Stimulated activated memory B cell treated with anti-CD40 and anti-IgM and Interleukin-4, amounts not matched to agents 10 μg/mL and 1 μg/mL and 100 μg/mL, for 72 hours (primary cell): ENCODE measurements at regions not wholly inside any gene's neighbourhood (a gene's known extent, or its start where the extent isn't known, plus 50 kb on each side); places are given as distances from the start of the nearest gene placed in this dataset.

Experiments
- ATAC-seq: fragments of 150-1000 bp; cut with Tn5 transposase; 2 replicates; pipeline ENCODE4 v1.10.0; 2021
- H3K27ac Mint-ChIP-seq: one replicate; pipeline ENCODE4 v1.8.0; 2022; ENCODE audit warnings: mild to moderate bottlenecking, mixed read lengths
- H3K27me3 Mint-ChIP-seq: one replicate; pipeline ENCODE4 v1.8.0; 2022; ENCODE audit warnings: mixed read lengths
- H3K36me3 Mint-ChIP-seq: one replicate; pipeline ENCODE4 v1.8.0; 2022; ENCODE audit warnings: mixed read lengths
- H3K4me1 Mint-ChIP-seq: one replicate; pipeline ENCODE4 v1.8.0; 2022; ENCODE audit warnings: mixed read lengths
- H3K4me3 Mint-ChIP-seq: one replicate; pipeline ENCODE4 v1.8.0; 2022; ENCODE audit warnings: mild to moderate bottlenecking, moderate library complexity, mixed read lengths
- H3K9me3 Mint-ChIP-seq: one replicate; pipeline ENCODE4 v1.8.0; 2022; ENCODE audit warnings: mixed read lengths

GRCh38 chr15:62440362-62441105 lies 275.4 kb upstream of the C2CD4B start:
- Mint-ChIP-seq H3K27ac (no peak overlapping the region), H3K4me3 (no peak overlapping the region), H3K4me1 (no peaks in the 10 kb centered on the region), H3K36me3 (no peaks in the 10 kb centered on the region), H3K27me3 (peaks cover 11% of the 10 kb centered on the region), H3K9me3 (peaks cover 2% of the 10 kb centered on the region)
- no peak for ATAC-seq

GRCh38 chr15:62444104-62445022 lies 279.3 kb upstream of the C2CD4B start:
- no peak for ATAC-seq
- no peaks in the 10 kb centered on the region for H3K4me1 Mint-ChIP-seq
- H3K27me3 Mint-ChIP-seq, result no peaks in the 10 kb centered on the region
- no peak overlapping the region for H3K4me3 Mint-ChIP-seq
- H3K9me3 Mint-ChIP-seq, result no peaks in the 10 kb centered on the region
- H3K36me3 Mint-ChIP-seq, result no peaks in the 10 kb centered on the region
- H3K27ac Mint-ChIP-seq, result no peak overlapping the region

- no peak overlapping the region for H3K4me3 Mint-ChIP-seq
Measured at GRCh38 chr15:62445244-62445643, 280.2 kb upstream of the C2CD4B start.

GRCh38 chr15:62446984-62447383 lies 281.9 kb upstream of the C2CD4B start:
- H3K4me3 Mint-ChIP-seq, result no peak overlapping the region
- no peak overlapping the region for H3K27ac Mint-ChIP-seq
- H3K4me1 Mint-ChIP-seq, result no peaks in the 10 kb centered on the region
- H3K27me3 Mint-ChIP-seq, result peaks cover 9% of the 10 kb centered on the region
- ATAC-seq, result no peak
- H3K9me3 Mint-ChIP-seq, result no peaks in the 10 kb centered on the region
- H3K36me3 Mint-ChIP-seq, result no peaks in the 10 kb centered on the region

More at GRCh38 chr15:62445244-62445643, 280.2 kb upstream of the C2CD4B start:
- peaks cover 8% of the 10 kb centered on the region for H3K27me3 Mint-ChIP-seq
- no peak overlapping the region for H3K27ac Mint-ChIP-seq
- H3K4me1 Mint-ChIP-seq, result no peaks in the 10 kb centered on the region
- no peak for ATAC-seq
- H3K36me3 Mint-ChIP-seq, result no peaks in the 10 kb centered on the region
- H3K9me3 Mint-ChIP-seq, result no peaks in the 10 kb centered on the region

DNA sequence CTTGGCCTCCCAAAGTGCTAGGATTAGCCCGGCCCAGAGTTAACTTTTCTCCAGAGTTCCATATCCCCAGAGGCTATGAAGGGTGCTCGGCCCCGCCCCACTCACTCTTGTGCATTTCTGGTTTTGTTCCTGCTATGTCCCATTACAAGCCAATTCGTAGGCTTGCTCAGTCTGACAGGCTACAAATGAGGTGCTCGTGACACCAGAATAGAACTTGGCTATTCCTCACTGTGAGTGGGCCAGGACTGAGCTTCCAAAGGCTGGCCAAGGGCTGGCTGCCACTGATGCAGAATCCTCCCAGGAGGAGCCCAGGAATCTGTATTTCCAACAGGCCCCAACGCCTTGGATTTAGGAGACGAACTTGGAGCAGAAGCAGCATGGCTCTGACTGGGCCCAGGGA lies 282.7 kb upstream of the C2CD4B start:
- ATAC-seq, result no peak

DNA sequence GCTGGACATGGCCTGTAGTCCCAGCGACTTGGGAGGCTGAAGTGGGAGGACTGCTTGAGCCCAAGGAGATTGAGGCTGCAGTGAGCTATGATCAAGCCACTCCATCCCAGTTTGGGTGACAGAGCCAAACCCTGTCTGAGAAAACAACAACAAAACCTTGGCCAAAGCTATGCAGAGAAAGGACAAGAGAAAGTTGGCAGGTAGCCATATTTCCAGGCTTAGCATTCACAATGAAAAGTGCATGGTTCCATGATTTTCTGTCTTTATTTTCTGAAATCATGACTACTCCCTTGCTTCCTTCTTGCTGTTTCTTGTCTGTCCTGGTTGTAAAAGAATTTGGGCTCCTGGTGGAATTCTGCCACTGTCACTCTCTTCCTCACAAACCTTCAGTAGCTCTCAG lies 284.6 kb upstream of the C2CD4B start:
- peaks cover 9% of the 10 kb centered on the region for H3K27me3 Mint-ChIP-seq
- H3K4me1 Mint-ChIP-seq, result no peaks in the 10 kb centered on the region
- no peak for ATAC-seq
- no peak overlapping the region for H3K4me3 Mint-ChIP-seq
- H3K9me3 Mint-ChIP-seq, result no peaks in the 10 kb centered on the region
- H3K36me3 Mint-ChIP-seq, result no peaks in the 10 kb centered on the region
- H3K27ac Mint-ChIP-seq, result no peak overlapping the region

More for the DNA sequence above, 282.7 kb upstream of the C2CD4B start:
- H3K27me3 Mint-ChIP-seq, result peaks cover 9% of the 10 kb centered on the region
- H3K9me3 Mint-ChIP-seq, result no peaks in the 10 kb centered on the region
- no peaks in the 10 kb centered on the region for H3K36me3 Mint-ChIP-seq
- H3K27ac Mint-ChIP-seq, result no peak overlapping the region
- H3K4me3 Mint-ChIP-seq, result no peak overlapping the region
- no peaks in the 10 kb centered on the region for H3K4me1 Mint-ChIP-seq

GRCh38 chr15:62450061-62450460 lies 285.0 kb upstream of the C2CD4B start:
- Mint-ChIP-seq H3K9me3 (no peaks in the 10 kb centered on the region), H3K4me3 (no peak overlapping the region), H3K27ac (no peak overlapping the region), H3K27me3 (peaks cover 9% of the 10 kb centered on the region), H3K4me1 (no peaks in the 10 kb centered on the region), H3K36me3 (no peaks in the 10 kb centered on the region)
- no peak for ATAC-seq

DNA sequence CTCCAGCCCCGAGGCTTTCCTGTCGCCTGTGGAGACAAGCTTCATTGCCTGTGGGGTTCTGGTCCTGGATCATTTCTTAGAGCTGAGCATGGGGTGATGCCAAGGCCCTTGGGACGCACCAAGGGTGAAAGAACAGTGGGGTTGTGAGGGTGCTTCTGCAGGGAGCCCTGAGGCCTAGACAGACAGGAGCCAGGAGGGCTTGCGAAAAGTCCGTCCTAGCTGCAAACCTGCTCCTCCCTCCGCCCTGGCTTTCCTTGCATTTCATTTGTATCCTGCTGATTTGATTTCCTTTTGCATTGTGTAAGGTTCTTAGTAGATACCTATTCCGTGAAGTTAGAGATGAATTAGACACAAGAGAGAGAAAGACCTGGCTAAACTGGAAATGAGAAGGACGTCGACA lies 286.9 kb upstream of the C2CD4B start:
- no peak overlapping the region for H3K4me3 Mint-ChIP-seq
- no peaks in the 10 kb centered on the region for H3K4me1 Mint-ChIP-seq
- H3K9me3 Mint-ChIP-seq, result no peaks in the 10 kb centered on the region
- peaks cover 9% of the 10 kb centered on the region for H3K27me3 Mint-ChIP-seq
- H3K27ac Mint-ChIP-seq, result no peak overlapping the region
- no peak for ATAC-seq
- no peaks in the 10 kb centered on the region for H3K36me3 Mint-ChIP-seq

- Mint-ChIP-seq H3K4me1 (no peaks in the 10 kb centered on the region), H3K27ac (no peak overlapping the region), H3K9me3 (no peaks in the 10 kb centered on the region), H3K36me3 (no peaks in the 10 kb centered on the region), H3K4me3 (no peak overlapping the region), H3K27me3 (peaks cover 9% of the 10 kb centered on the region)
- no peak for ATAC-seq
Measured at GRCh38 chr15:62452667-62453066, 287.6 kb upstream of the C2CD4B start.

DNA sequence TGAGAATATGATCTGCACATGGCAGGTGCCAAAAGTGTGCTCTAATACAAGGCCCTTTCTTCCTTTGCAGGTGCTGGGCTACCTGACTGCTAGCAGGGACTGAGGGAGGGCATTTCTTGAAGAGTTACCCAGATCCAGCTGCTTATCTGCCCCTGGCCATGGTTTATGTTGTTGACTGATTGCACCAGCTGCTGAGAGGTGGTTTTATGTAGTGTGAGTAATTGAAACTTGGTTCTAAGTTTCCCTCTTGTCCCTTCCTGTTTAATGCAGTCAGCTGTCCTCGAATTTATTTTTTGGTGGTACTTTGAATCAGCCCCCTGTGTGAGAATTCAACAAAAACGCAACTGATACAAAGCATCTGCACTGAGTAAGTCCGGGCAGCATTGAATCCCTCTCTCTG lies 288.3 kb upstream of the C2CD4B start:
- no peak overlapping the region for H3K27ac Mint-ChIP-seq
- no peaks in the 10 kb centered on the region for H3K4me1 Mint-ChIP-seq
- no peaks in the 10 kb centered on the region for H3K36me3 Mint-ChIP-seq
- no peak overlapping the region for H3K4me3 Mint-ChIP-seq
- no peak for ATAC-seq
- peaks cover 9% of the 10 kb centered on the region for H3K27me3 Mint-ChIP-seq
- H3K9me3 Mint-ChIP-seq, result no peaks in the 10 kb centered on the region

DNA sequence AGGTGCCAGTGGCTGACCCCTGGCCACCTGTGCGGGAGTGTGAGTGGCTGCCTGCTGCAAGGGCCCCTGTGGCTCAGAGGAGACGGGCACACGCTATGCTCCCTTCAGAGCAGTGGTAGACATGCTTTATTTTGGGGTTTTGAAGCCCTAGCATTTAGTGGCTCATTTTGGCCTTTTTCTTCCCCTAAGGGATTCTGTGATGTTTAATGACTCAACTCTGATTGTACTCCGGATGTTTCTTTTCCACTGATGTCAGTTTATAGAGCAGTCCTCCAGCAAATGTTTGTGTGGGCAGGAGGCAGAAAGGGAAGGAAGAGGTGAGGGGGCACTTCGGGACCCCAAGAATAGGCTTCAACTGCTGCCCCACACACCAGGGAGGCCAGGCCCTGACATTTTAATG lies 288.9 kb upstream of the C2CD4B start:
- no peaks in the 10 kb centered on the region for H3K9me3 Mint-ChIP-seq
- H3K27me3 Mint-ChIP-seq, result peaks cover 9% of the 10 kb centered on the region
- no peak for ATAC-seq
- H3K4me1 Mint-ChIP-seq, result no peaks in the 10 kb centered on the region
- H3K27ac Mint-ChIP-seq, result no peak overlapping the region
- H3K4me3 Mint-ChIP-seq, result no peak overlapping the region
- no peaks in the 10 kb centered on the region for H3K36me3 Mint-ChIP-seq

DNA sequence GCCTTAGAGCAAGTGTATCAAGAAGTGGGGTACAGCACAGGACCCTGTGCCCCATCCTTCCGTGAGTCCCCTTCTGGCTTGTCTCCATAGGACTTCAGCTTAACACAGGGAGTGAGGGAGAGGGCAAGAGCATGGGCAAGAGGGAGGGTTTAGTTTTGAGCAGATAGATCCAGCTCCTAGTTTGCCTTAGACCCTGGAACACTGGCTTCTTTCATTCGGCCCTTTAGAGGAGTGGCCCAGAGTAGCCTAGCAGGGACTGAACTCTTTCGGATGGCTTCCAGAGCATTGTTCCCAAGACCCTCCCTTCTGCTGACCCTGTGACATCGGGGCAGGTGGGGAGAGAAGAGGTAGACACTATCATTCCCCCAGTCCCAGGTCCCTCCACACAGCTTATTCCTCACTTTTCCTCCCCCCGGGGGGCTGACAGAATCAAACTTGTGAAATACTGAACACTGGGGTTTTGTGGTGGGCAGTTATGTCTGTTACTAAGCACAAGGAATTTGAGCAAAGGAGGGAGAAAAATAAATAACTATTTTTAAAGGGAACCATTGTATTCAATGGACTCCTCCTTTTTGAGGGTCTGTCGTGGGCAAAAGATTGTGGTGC lies 289.6 kb upstream of the C2CD4B start:
- Mint-ChIP-seq H3K4me1 (no peaks in the 10 kb centered on the region), H3K9me3 (no peaks in the 10 kb centered on the region), H3K36me3 (no peaks in the 10 kb centered on the region), H3K27ac (no peak overlapping the region), H3K27me3 (peaks cover 7% of the 10 kb centered on the region), H3K4me3 (no peak overlapping the region)
- ATAC-seq, result no peak

- no peaks in the 10 kb centered on the region for H3K36me3 Mint-ChIP-seq
- no peak for ATAC-seq
- H3K9me3 Mint-ChIP-seq, result no peaks in the 10 kb centered on the region
- H3K27ac Mint-ChIP-seq, result no peak overlapping the region
- H3K27me3 Mint-ChIP-seq, result no peaks in the 10 kb centered on the region
- H3K4me1 Mint-ChIP-seq, result no peaks in the 10 kb centered on the region
- H3K4me3 Mint-ChIP-seq, result no peak overlapping the region
Measured at GRCh38 chr15:62455441-62455921, 290.4 kb upstream of the C2CD4B start.

- H3K27me3 Mint-ChIP-seq, result no peaks in the 10 kb centered on the region
- H3K4me1 Mint-ChIP-seq, result no peaks in the 10 kb centered on the region
- H3K9me3 Mint-ChIP-seq, result no peaks in the 10 kb centered on the region
- H3K36me3 Mint-ChIP-seq, result no peaks in the 10 kb centered on the region
- no peak for ATAC-seq
- H3K27ac Mint-ChIP-seq, result no peak overlapping the region
- H3K4me3 Mint-ChIP-seq, result no peak overlapping the region
Measured at GRCh38 chr15:62456011-62456920, 291.2 kb upstream of the C2CD4B start.
